AG04449 (cell line): ENCODE measurements at regions not wholly inside any gene's neighbourhood (a gene's known extent, or its start where the extent isn't known, plus 50 kb on each side); places are given as distances from the start of the nearest gene placed in this dataset.

Experiments used
- CTCF ChIA-PET: fragments of 350-600 bp; formaldehyde crosslinking; extraction: SDS; loops from one replicate; lab custom pipeline; 2021; ENCODE audit warnings: antibody characterized with exemption; lab: Yijun Ruan, JAX
- POLR2A ChIA-PET: fragments of 400-600, 350-600 bp; formaldehyde crosslinking; extraction: SDS; loops from one replicate; lab custom pipeline; 2020; ENCODE audit warnings: antibody characterized with exemption, inconsistent platforms; lab: Yijun Ruan, JAX
- DNase-seq: peaks from one replicate; pipeline ENCODE4 v3.0.0-alpha.2; 2010; ENCODE audit warnings: low read depth, low spot score
- H3K4me3 ChIP-seq: 2 replicates; pipeline ENCODE4 v1.5.1; 2011; ENCODE audit warnings: low read depth, mild to moderate bottlenecking, control low read depth, low read length
- CTCF ChIP-seq: IDR thresholded peaks from one replicate; pipeline ENCODE4 v1.5.1; 2011; ENCODE audit warnings: mild to moderate bottlenecking, moderate library complexity, low read length, control low read depth, inconsistent platforms; ENCODE audit not compliant: insufficient read depth; ENCODE audit errors: missing control alignments

- POLR2A ChIA-PET: interaction anchor here (0.6 kb wide), 1 partner anchor 763 kb away, joined by 4 read pairs; no protein-coding TSS in a partner anchor
- CTCF ChIA-PET: no interaction called here
These were observed 549.9 kb downstream of the TNS1 start for GRCh38 chr2:217452928-217453327.

GRCh38 chr2:217451666-217452065 lies 551.1 kb downstream of the TNS1 start:
- H3K4me3 ChIP-seq: no peak overlapping the region
- no peak for DNase-seq
- TF ChIP-seq CTCF: no peak
- CTCF ChIA-PET: interaction anchor here (0.8 to 1.5 kb wide), 4 partner anchors 9 to 346 kb away, joined by 3 read pairs; no protein-coding TSS in a partner anchor
- POLR2A ChIA-PET: no interaction called here

More at GRCh38 chr2:217452928-217453327, 549.9 kb downstream of the TNS1 start:
- no peak for TF ChIP-seq CTCF
- no peak overlapping the region for H3K4me3 ChIP-seq
- DNase-seq: no peak

DNA sequence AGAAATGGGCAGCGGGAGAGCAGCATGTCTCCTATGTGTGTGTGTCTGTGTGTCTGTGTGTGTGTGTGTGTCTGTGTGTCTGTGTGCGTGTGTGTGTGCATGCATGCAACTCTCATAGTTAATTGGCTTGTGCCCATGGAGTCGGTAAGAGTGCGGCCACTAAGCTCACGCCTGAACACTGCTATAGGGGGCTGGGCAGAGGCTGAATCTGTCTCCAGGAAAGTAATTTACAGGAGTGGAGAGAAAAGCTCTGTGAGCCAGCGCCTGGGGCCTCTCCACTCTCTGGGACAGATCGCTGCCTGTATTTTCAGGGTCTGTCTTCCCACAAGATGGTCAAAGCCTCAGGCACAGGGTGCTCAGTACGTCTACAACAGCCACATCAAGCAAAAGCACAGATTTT lies 553.4 kb downstream of the TNS1 start:
- H3K4me3 ChIP-seq: no peak overlapping the region
- no peak for TF ChIP-seq CTCF
- ChIA-PET POLR2A (no interaction called here), CTCF (interaction anchor here (0.6 to 1.6 kb wide), 3 partner anchors 10 to 588 kb away, joined by 3 to 5 read pairs (median 3); no protein-coding TSS in a partner anchor)
- DNase-seq: no peak

GRCh38 chr2:217448860-217449259 lies 553.9 kb downstream of the TNS1 start:
- DNase-seq: no peak
- no peak for TF ChIP-seq CTCF
- ChIA-PET CTCF (interaction anchor here (0.6 to 1.6 kb wide), 2 partner anchors 12 to 587 kb away, joined by 3 to 5 read pairs; no protein-coding TSS in a partner anchor), POLR2A (no interaction called here)
- no peak overlapping the region for H3K4me3 ChIP-seq

DNA sequence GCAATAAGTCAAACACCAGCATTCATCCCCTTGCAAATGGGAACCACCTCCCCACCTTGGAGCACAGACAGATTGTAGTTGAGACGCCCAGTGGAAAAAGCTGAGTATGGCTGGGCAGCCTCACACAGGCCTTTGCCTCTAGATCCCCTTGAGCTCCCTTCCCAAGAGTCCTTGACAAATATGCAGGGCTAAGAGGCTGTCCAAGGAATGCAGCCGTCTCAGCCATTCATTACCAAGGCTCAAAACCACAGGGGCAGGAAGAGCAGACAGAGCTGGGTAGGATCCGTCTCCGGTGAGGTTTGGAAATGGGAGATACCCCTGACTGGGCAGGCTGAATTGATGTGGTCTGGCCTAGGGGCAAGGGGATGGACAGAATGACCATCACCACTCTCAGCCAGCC lies 557.1 kb downstream of the TNS1 start:
- no peak for DNase-seq
- no peak for TF ChIP-seq CTCF
- H3K4me3 ChIP-seq: no peak overlapping the region
- ChIA-PET CTCF (no interaction called here), POLR2A (no interaction called here)

DNA sequence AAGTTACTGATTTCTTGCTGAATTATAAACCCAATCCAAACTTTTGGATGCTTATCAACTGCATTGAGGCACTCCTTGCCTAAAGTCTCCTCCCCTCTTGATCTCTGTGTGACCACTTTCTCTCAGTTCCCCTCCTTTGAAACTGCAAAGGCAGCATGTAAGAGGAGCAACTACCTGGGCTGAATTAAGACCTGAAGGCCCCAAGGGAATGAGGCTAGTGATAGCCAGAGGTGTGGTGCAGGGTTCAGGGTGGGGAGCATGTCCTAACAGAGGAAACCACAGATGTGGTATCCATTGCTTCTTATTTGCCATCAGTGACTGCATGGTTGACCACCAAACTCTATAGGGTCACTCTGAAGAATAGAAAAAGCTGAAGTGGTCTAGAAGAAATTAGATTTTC lies 557.9 kb downstream of the TNS1 start:
- H3K4me3 ChIP-seq: no peak overlapping the region
- ChIA-PET CTCF (no interaction called here), POLR2A (no interaction called here)
- no peak for DNase-seq
- no peak for TF ChIP-seq CTCF
